HG02623 (cell line): ENCODE measurements at regions not wholly inside any gene's neighbourhood (a gene's known extent, or its start where the extent isn't known, plus 50 kb on each side); places are given as distances from the start of the nearest gene placed in this dataset.
A peak's percentile ranks its signal among the peaks of the same experiment; 100 is the strongest.

Source experiments
- ATAC-seq: cut with Tn5 transposase; IDR thresholded peaks from one replicate; pipeline ENCODE4 v1.9.1; 2021; ENCODE audit warnings: moderate library complexity; ENCODE audit not compliant: unreplicated experiment

- no peak for ATAC-seq
Measured at GRCh38 chr5:40390281-40391149, 289.2 kb upstream of the PTGER4 start.

DNA sequence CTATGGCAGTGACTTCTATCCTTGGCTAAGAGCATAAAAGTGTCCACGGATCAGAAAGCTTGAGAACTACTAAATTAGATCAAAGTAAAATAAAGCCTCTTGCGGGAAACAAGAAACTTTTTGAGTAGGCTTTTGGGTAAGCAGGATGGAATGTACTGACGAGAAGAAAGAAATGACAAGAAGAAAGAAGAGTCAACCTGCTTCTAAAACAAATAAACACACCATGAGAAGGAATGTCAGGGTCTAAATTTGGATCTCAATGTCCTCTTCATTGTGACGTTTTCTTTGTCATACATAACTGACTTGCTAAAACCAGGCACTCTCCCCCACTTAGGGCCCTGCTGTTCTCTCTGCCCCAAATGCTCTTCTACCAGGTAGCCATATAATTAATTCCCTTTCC, 290.1 kb upstream of the PTGER4 start:
- ATAC-seq: no peak

- peak; percentile 89 for ATAC-seq
Measured at GRCh38 chr5:40386289-40386688, 293.4 kb upstream of the PTGER4 start.

GRCh38 chr5:40385544-40385943, 294.2 kb upstream of the PTGER4 start:
- ATAC-seq: no peak

- no peak for ATAC-seq
Measured at GRCh38 chr5:40384782-40385390, 294.8 kb upstream of the PTGER4 start.

DNA sequence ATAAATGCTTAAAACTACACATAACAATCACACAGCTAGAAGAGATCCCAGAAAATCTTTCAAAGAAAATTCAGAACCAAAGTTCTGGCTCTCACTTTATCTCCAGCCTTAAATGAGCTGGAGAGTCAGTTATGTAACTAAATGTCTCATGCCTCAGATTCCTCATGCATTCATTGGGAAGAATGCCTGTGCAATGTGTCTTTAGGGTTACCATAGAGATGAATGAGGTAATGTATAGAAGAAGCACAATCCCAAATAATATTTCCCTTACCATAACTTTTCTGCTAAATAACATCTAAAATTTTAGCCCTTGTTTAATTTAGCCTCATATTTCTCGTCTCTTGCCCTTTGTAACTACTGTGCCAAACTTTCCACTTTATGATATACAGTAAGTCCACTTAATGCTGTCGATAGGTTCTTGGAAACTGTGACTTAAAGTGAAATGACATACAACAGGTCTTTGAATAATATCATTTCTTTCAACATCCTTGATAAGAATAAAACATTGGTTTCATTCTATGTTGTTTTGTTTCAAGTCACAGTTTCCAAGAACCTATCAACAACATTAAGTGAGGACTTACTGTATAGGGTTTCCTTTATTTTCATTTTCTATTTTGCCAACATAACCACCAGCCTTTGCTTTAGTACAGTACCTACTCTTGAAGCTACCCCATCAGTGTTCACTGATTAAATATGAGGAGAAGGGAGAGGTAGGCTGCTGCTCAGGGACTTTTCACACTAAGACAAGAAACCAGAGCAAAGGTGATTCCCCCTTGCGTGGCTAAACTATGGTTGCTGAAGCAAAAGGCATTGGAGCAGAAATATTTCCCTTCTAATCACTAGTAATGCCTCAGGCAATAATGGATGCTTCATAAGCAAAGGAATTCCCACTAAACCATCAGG, 295.7 kb upstream of the PTGER4 start:
- ATAC-seq: peak; percentile 43

DNA sequence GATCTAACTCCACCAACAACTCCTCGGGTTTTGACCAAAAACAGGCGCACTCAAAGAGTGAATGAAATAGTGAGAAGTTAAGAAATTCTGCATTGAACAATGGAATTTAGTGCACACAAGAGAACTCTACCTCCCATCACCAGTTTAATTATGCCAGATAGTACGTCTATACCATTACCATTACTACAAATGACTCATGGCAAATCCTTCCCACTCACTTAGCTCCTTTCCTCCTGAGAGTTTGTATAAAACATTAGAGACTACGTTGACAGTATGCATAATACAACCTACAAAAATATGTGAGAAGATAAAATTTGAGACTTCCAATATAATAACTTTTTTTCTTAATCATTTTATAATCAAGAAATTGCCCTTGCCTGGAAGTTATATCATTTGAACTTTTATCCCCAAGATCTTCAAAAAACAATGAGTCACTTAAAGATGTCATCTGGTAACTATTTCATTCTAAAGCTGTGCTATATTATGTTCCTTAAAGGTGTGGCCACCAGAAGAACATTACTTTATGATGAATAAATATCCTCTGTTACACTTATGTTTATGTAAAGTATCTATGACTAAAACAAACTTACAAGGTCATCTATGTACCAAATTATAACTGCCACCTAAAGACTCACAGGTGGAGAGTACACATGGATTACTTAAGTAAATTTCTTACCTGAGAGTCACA, 297.9 kb upstream of the PTGER4 start:
- no peak for ATAC-seq

- no peak for ATAC-seq
Measured at GRCh38 chr5:40381016-40381415, 298.7 kb upstream of the PTGER4 start.

GRCh38 chr5:40378396-40379177, 301.1 kb upstream of the PTGER4 start:
- peak; percentile 75 for ATAC-seq

GRCh38 chr5:40376566-40376965, 303.1 kb upstream of the PTGER4 start:
- ATAC-seq: peak; percentile 61

GRCh38 chr5:40374853-40375252, 304.9 kb upstream of the PTGER4 start:
- ATAC-seq: no peak

DNA sequence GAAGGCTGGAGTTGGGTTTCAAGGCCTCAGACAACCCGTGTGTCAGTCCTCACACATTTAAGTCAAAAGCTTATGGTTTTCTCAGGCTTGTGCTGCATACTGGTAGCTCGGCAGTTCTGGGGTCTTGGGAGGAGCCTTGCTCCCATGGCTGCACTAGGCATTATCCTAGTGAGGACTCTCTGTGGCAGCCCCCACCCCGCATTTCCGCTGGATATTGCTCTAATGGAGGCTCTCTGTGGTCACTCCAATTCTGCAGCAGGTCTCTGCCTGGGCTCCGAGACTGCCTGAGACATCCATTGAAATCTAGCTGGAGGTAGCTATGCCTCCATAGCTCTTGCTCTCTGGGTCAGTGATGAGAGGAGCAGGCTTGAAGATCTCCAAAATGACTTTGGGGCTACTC, 311.5 kb upstream of the PTGER4 start:
- no peak for ATAC-seq

- no peak for ATAC-seq
Measured at GRCh38 chr5:40367255-40367654, 312.5 kb upstream of the PTGER4 start.

GRCh38 chr5:40365342-40366330, 314.1 kb upstream of the PTGER4 start:
- ATAC-seq: peak; percentile 83

DNA sequence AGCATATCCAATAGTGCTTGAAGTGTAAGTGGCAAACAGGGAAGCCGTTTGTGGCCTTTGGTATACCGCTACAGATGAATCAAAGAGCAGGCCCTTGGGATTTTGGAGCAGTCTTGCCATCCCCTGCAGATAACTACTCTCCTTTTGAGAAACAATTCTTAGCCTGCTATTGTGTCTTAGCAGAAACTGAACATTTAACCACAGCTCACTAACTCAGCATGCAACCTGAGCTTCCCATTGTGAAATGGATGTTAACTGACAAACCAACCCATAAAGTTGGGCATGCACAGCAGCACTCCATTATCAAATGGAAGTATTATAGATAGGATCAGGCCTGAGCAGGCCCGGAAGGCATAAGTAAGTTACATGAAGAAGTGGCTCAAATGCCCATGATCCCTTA, 315.3 kb upstream of the PTGER4 start:
- no peak for ATAC-seq

- ATAC-seq: no peak
Measured at GRCh38 chr5:40361378-40361777, 318.3 kb upstream of the PTGER4 start.

GRCh38 chr5:40360685-40361084, 319.0 kb upstream of the PTGER4 start:
- no peak for ATAC-seq

GRCh38 chr5:40359832-40360231, 319.9 kb upstream of the PTGER4 start:
- no peak for ATAC-seq

- ATAC-seq: no peak
Measured at GRCh38 chr5:40359093-40359492, 320.6 kb upstream of the PTGER4 start.
